GM23248 (cell line): ENCODE measurements at regions not wholly inside any gene's neighbourhood (a gene's known extent, or its start where the extent isn't known, plus 50 kb on each side); places are given as distances from the start of the nearest gene placed in this dataset.

Source experiments
- DNase-seq: peaks from one replicate; pipeline ENCODE4 v3.0.0-alpha.2; 2015
- H2AFZ ChIP-seq: fragments of 200-600 bp; sonication (generic); 2 replicates; pipeline ENCODE4 v1.6.1; 2016; ENCODE audit warnings: antibody characterized with exemption
- H3F3A ChIP-seq: fragments of 200-600 bp; sonication (generic); 2 replicates; pipeline ENCODE4 v1.6.1; 2016; ENCODE audit warnings: mild to moderate bottlenecking, antibody characterized with exemption, mixed run types; ENCODE audit not compliant: insufficient read depth
- H3K27ac ChIP-seq: fragments of 200-600 bp; sonication (generic); 2 replicates; pipeline ENCODE4 v1.5.1; 2016; ENCODE audit warnings: mild to moderate bottlenecking
- H3K27me3 ChIP-seq: fragments of 200-600 bp; sonication (generic); replicated peaks from 2 replicates; pipeline ENCODE4 v1.6.1; 2016; ENCODE audit warnings: mild to moderate bottlenecking; ENCODE audit not compliant: insufficient read depth
- H3K36me3 ChIP-seq: fragments of 200-600 bp; sonication (generic); 2 replicates; pipeline ENCODE4 v1.6.1; 2016; ENCODE audit warnings: low read depth, mild to moderate bottlenecking
- H3K4me1 ChIP-seq: fragments of 200-600 bp; sonication (generic); 2 replicates; pipeline ENCODE4 v1.6.1; 2016; ENCODE audit warnings: mild to moderate bottlenecking; ENCODE audit not compliant: insufficient read depth
- H3K4me2 ChIP-seq: fragments of 200-600 bp; sonication (generic); one replicate; pipeline ENCODE4 v1.6.1; 2016; ENCODE audit warnings: mild to moderate bottlenecking; ENCODE audit not compliant: unreplicated experiment
- H3K4me3 ChIP-seq: fragments of 200-600 bp; sonication (generic); 2 replicates; pipeline ENCODE4 v1.5.1; 2016; ENCODE audit warnings: mild to moderate bottlenecking
- H3K79me2 ChIP-seq: fragments of 200-600 bp; sonication (generic); 2 replicates; pipeline ENCODE4 v1.6.1; 2016; ENCODE audit warnings: mild to moderate bottlenecking; ENCODE audit not compliant: insufficient read depth
- H3K9ac ChIP-seq: fragments of 200-600 bp; sonication (generic); 2 replicates; pipeline ENCODE4 v1.6.1; 2016; ENCODE audit warnings: mild to moderate bottlenecking
- H3K9me2 ChIP-seq: fragments of 200-600 bp; sonication (generic); 2 replicates; pipeline ENCODE4 v1.6.1; 2016; ENCODE audit warnings: mixed run types, mild to moderate bottlenecking, moderate library complexity; ENCODE audit not compliant: insufficient read depth
- H3K9me3 ChIP-seq: fragments of 200-600 bp; sonication (generic); one replicate; pipeline ENCODE4 v1.6.1; 2017; ENCODE audit warnings: low read depth
- H4K20me1 ChIP-seq: fragments of 200-600 bp; sonication (generic); 2 replicates; pipeline ENCODE4 v1.6.0; 2016; ENCODE audit not compliant: insufficient read depth
- EZH2 ChIP-seq: fragments of 200-600 bp; sonication (generic); IDR thresholded peaks from 2 replicates; pipeline ENCODE4 v1.6.1; 2018; ENCODE audit warnings: antibody characterized with exemption, mild to moderate bottlenecking; ENCODE audit not compliant: insufficient read depth, poor library complexity, severe bottlenecking
- EZH2phosphoT487 ChIP-seq: fragments of 200-600 bp; sonication (generic); IDR thresholded peaks from 2 replicates; pipeline ENCODE4 v1.6.1; 2018; ENCODE audit warnings: antibody characterized with exemption, moderate library complexity, mild to moderate bottlenecking, low read depth; ENCODE audit not compliant: insufficient read depth
- WGBS, 2 experiments: methylation state at CpG; one replicate each; pipeline ENCODE4 v1.1.6; 2015 to 2017; ENCODE audit warnings: low lambda C conversion rate in 2 of 2, low coverage in 1 of 2; ENCODE audit errors: missing lambda C conversion rate in 2 of 2; 5-methylcytosine and 5-hydroxymethylcytosine counted together
- in situ Hi-C: fragments of 300-500 bp; cut with MboI; formaldehyde crosslinking; loops from 2 replicates; pipeline ENCODE4 v1.15.0; 2020

DNA sequence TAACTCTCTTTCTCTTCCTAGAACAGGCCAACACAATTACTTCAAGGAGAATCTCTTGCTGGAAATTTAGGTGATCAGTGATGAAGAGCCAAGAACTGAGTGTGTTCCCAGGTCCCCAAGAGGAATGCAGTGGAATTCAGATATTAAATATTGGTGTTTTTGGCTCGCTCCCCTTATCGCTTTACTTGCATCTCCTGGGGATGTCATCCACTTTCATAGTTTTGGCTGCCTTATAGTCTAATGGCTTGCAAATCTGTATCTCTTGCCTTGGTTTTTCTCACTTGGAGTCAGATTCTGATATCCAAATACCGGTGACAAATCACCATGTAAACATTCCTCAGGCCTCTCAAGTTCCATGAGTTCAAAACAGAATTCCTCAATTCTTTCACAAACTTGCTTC lies 151.0 kb upstream of the C1orf87 start:
- no peaks in the 10 kb centered on the region for H3K27me3 ChIP-seq
- WGBS, 2 experiments, result 98 to 99% methylated on average over 3 of the region's 3 CpGs
- no peaks in the 10 kb centered on the region for H3K9me2 ChIP-seq
- H3K9ac ChIP-seq, result no peak overlapping the region
- H3F3A ChIP-seq, result peaks cover 14% of the 10 kb centered on the region
- H3K79me2 ChIP-seq, result no peaks in the 10 kb centered on the region
- TF ChIP-seq EZH2 (no peak), EZH2phosphoT487 (no peak)
- no peaks in the 10 kb centered on the region for H4K20me1 ChIP-seq
- no peak for DNase-seq
- H3K27ac ChIP-seq, result no peak overlapping the region
- H3K36me3 ChIP-seq, result no peaks in the 10 kb centered on the region
- H3K4me3 ChIP-seq, result no peak overlapping the region
- H3K4me1 ChIP-seq, result peaks cover 16% of the 10 kb centered on the region
- no peak overlapping the region for H2AFZ ChIP-seq
- H3K4me2 ChIP-seq, result no peak overlapping the region
- no peaks in the 10 kb centered on the region for H3K9me3 ChIP-seq
- in situ Hi-C loops, result no loop called here

DNA sequence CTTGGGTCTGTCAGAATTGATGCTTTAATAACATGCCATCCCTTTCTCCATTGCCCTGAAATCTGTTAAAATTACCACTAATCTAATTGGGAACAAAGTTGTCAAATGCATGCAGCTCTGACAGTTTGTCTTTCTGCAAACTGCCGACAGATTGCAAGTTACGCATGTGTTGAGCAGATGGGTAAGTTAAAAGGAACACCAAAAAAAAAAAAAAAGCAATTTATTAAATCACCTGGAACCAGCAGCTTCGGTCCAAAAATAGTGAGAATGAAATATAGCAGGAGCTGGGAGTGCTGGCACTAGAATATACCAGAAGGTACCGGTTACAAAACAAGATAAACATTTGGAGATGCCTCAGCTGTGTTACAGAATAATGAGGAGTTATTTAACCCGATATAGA lies 149.6 kb upstream of the C1orf87 start:
- Histone ChIP-seq H3K4me2 (no peak overlapping the region), H3F3A (peaks cover 12% of the 10 kb centered on the region), H3K9ac (no peak overlapping the region), H3K9me3 (no peaks in the 10 kb centered on the region), H3K9me2 (no peaks in the 10 kb centered on the region), H3K27me3 (no peaks in the 10 kb centered on the region), H2AFZ (no peak overlapping the region), H3K36me3 (no peaks in the 10 kb centered on the region), H3K79me2 (no peaks in the 10 kb centered on the region), H3K4me1 (peaks cover 12% of the 10 kb centered on the region), H4K20me1 (no peaks in the 10 kb centered on the region), H3K4me3 (no peak overlapping the region), H3K27ac (no peak overlapping the region)
- in situ Hi-C loops, result no loop called here
- no peak for DNase-seq
- TF ChIP-seq EZH2, result no peak
- TF ChIP-seq EZH2phosphoT487, result no peak
- 54 to 57% methylated on average over 5 of the region's 5 CpGs for WGBS, 2 experiments

DNA sequence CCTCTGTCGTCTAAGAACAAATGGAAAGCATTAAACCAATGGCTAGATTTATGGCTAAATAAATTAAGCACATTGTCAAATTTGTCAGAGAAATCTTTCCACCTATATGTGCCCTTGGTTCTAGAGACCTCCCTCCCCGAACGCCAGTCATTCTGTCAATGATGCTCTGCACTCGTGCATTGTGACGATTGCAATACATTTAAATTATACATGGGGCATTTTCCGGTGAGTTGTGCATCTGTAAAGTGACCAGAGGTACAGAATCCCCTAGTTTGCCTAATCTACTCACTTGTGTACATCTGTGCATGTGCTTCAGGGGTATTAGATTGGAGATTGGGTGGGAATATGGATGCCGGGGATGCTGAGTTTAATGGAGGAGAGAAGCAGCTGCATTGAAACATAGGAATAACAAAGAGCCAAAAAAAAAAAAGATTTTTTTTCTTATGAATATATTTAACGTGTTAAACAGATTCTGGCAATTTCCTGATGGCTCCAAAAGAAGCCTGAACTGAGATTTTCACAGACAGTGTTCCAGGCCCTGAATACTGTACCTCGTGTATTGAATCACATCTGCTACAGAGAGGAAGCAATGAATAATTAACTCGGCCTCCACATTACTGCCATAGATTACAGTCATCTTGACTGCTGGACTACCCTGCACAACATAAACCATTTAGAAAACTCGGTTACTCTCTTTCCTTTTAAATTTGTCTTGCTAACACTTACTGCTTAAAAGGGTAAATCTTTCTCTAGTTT lies 149.0 kb upstream of the C1orf87 start:
- Histone ChIP-seq H3K27me3 (no peaks in the 10 kb centered on the region), H3F3A (peaks cover 5% of the 10 kb centered on the region), H3K27ac (no peak overlapping the region), H2AFZ (no peak overlapping the region), H3K9ac (no peak overlapping the region), H3K4me3 (no peak overlapping the region), H3K4me1 (peaks cover 6% of the 10 kb centered on the region; the same call in 1 of the 2 replicates), H3K79me2 (no peaks in the 10 kb centered on the region), H3K9me2 (no peaks in the 10 kb centered on the region), H4K20me1 (no peaks in the 10 kb centered on the region), H3K4me2 (no peak overlapping the region), H3K36me3 (no peaks in the 10 kb centered on the region), H3K9me3 (no peaks in the 10 kb centered on the region)
- no peak for DNase-seq
- 83% methylated on average over 11 of the region's 11 CpGs for whole genome bisulfite sequencing, 2 experiments
- in situ Hi-C loops, result no loop called here
- no peak for TF ChIP-seq EZH2
- TF ChIP-seq EZH2phosphoT487, result no peak

DNA sequence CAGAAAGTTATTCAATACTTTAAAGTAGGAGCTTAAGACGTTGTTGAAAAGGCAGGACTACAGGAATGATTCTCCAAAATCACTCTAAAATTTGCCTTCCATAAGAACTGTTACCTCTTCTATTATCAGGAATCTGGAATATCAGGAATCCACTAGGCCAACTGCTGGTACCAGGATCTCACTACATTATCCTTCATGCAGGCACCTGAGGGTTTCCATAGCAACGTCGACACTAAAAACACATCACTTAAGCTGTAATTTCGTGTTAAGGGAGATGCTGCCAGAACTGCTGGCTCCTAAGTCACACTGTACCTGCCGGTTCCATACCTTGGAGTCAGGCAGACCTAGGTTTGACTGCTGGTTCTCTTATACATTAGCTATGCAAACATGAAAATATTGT lies 139.7 kb upstream of the C1orf87 start:
- in situ Hi-C loops, result no loop called here
- 52 to 57% methylated on average over 5 of the region's 5 CpGs for WGBS, 2 experiments
- no peak for DNase-seq
- Histone ChIP-seq H3K9ac (no peak overlapping the region), H3K9me3 (no peaks in the 10 kb centered on the region), H4K20me1 (no peaks in the 10 kb centered on the region), H3K9me2 (no peaks in the 10 kb centered on the region), H2AFZ (no peak overlapping the region), H3K27me3 (no peaks in the 10 kb centered on the region), H3K4me2 (no peak overlapping the region), H3K27ac (no peak overlapping the region), H3F3A (no peaks in the 10 kb centered on the region), H3K4me1 (no peaks in the 10 kb centered on the region), H3K79me2 (no peaks in the 10 kb centered on the region), H3K36me3 (no peaks in the 10 kb centered on the region), H3K4me3 (no peak overlapping the region)
- TF ChIP-seq EZH2 (no peak), EZH2phosphoT487 (no peak)
